ENCODE measurements at regions not wholly inside any gene's neighbourhood (a gene's known extent, or its start where the extent isn't known, plus 50 kb on each side); places are given as distances from the start of the nearest gene placed in this dataset.
"Not testable (repeated sequence)": the region's sequence is repeated elsewhere in the genome, so short reads cannot be mapped to it uniquely, and the experiment has no call there.

GRCh38 chr14:56040121-56040520, 78.1 kb upstream of the PELI2 start:
- DNase-seq (ENCODE audit: low read depth in 2 of 2) = no peak

GRCh38 chr14:56044196-56044595, 74.0 kb upstream of the PELI2 start:
- DNase-seq (ENCODE audit: low read depth in 2 of 2) = no peak

GRCh38 chr14:56046546-56046945, 71.7 kb upstream of the PELI2 start:
- DNase-seq (ENCODE audit: low read depth in 2 of 2) = no peak

GRCh38 chr14:56046996-56047395, 71.2 kb upstream of the PELI2 start:
- DNase-seq (ENCODE audit: low read depth in 2 of 2) = no peak

- DNase-seq (ENCODE audit: low read depth in 2 of 2) = no peak
Measured at GRCh38 chr14:56049536-56049935, 68.7 kb upstream of the PELI2 start.

GRCh38 chr14:56055511-56055910, 62.7 kb upstream of the PELI2 start:
- no peak for DNase-seq (ENCODE audit: low read depth in 2 of 2)

GRCh38 chr14:56056031-56056430, 62.2 kb upstream of the PELI2 start:
- DNase-seq (ENCODE audit: low read depth in 2 of 2) = no peak

GRCh38 chr14:56057071-56057741, 61.0 kb upstream of the PELI2 start:
- no peak for DNase-seq (ENCODE audit: low read depth in 2 of 2)

GRCh38 chr14:56057767-56058166, 60.4 kb upstream of the PELI2 start:
- DNase-seq (ENCODE audit: low read depth in 2 of 2) = no peak

GRCh38 chr14:56059054-56059453, 59.2 kb upstream of the PELI2 start:
- DNase-seq (ENCODE audit: low read depth in 2 of 2) = no peak

GRCh38 chr14:56061051-56061450, 57.2 kb upstream of the PELI2 start:
- no peak for DNase-seq (ENCODE audit: low read depth in 2 of 2)

- DNase-seq (ENCODE audit: low read depth in 2 of 2) = no peak
Measured at GRCh38 chr14:56063131-56063530, 55.1 kb upstream of the PELI2 start.

- no peak for DNase-seq (ENCODE audit: low read depth in 2 of 2)
Measured at GRCh38 chr14:56064513-56064912, 53.7 kb upstream of the PELI2 start.

- DNase-seq (ENCODE audit: low read depth in 2 of 2) = not testable (repeated sequence)
Measured at GRCh38 chr14:56065199-56065598, 53.0 kb upstream of the PELI2 start.

GRCh38 chr14:56065621-56066290, 52.5 kb upstream of the PELI2 start:
- no peak for DNase-seq (ENCODE audit: low read depth in 2 of 2)
